ENCODE measurements at regions not wholly inside any gene's neighbourhood (a gene's known extent, or its start where the extent isn't known, plus 50 kb on each side); places are given as distances from the start of the nearest gene placed in this dataset.
"Not testable (repeated sequence)": the region's sequence is repeated elsewhere in the genome, so short reads cannot be mapped to it uniquely, and the experiment has no call there.

DNA sequence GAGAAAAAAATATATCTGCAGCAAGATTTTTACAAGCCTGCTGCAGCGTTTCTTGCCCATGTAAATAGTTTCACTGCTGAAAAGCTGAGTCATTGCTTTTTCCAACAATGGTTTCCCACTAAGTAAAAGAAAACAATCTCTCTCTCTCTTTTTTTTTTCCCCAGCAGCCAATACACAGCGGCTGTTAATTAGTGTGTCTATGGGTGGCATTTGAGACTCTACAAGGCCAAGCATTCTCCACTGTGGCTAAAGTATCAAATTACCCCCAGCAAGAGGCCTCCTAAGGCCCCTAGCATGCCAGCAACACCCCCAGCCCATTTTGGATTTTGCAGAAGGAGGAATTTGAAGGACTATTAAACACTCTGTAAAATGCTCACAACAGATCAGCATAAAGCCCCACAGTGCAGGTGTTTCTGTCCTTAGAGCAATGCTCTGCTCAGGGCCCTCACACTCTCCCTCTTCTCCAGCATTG lies 837.4 kb downstream of the TRIML1 start:
- peaks cover 43% of the 10 kb centered on the region for H3K4me1 Mint-ChIP-seq (ENCODE audit: unreplicated experiment)
- no peak for TF ChIP-seq CTCF (IDR thresholded peaks at IDR 0.05)
- H3K4me3 Mint-ChIP-seq (ENCODE audit: unreplicated experiment): peak overlapping the region; percentile 60
- H3K27me3 Mint-ChIP-seq (ENCODE audit: unreplicated experiment): no peaks in the 10 kb centered on the region
- H3K27ac Mint-ChIP-seq (ENCODE audit: unreplicated experiment): peak overlapping the region; percentile 95
- no peak for DNase-seq (ENCODE audit: extremely low spot score, unreplicated experiment)
- no peaks in the 10 kb centered on the region for H3K36me3 Mint-ChIP-seq (ENCODE audit: unreplicated experiment)
- H3K9me3 Mint-ChIP-seq (ENCODE audit: unreplicated experiment): peaks cover 4% of the 10 kb centered on the region

DNA sequence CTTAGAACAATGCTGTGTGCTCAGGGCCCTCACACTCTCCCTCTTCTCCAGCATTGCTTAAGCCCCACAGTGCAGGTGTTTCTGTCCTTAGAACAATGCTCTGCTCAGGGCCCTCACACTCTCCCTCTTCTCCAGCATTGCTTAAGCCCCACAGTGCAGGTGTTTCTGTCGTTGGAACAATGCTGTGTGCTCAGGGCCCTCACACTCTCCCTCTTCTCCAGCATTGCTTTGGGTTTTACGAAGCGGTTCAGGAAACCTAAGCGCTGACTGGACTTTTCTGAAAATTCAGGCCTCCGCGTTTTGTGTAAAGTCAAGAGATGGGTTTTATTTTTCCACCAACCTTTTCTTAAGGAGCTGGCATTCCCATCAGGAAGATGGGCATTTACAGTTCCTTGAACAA lies 838.0 kb downstream of the TRIML1 start:
- not testable (repeated sequence) for H3K27ac Mint-ChIP-seq (ENCODE audit: unreplicated experiment); H3K4me3 Mint-ChIP-seq (ENCODE audit: unreplicated experiment); H3K9me3 Mint-ChIP-seq (ENCODE audit: unreplicated experiment); H3K36me3 Mint-ChIP-seq (ENCODE audit: unreplicated experiment); H3K27me3 Mint-ChIP-seq (ENCODE audit: unreplicated experiment); DNase-seq (ENCODE audit: extremely low spot score, unreplicated experiment)
- peaks cover 43% of the 10 kb centered on the region for H3K4me1 Mint-ChIP-seq (ENCODE audit: unreplicated experiment)

DNA sequence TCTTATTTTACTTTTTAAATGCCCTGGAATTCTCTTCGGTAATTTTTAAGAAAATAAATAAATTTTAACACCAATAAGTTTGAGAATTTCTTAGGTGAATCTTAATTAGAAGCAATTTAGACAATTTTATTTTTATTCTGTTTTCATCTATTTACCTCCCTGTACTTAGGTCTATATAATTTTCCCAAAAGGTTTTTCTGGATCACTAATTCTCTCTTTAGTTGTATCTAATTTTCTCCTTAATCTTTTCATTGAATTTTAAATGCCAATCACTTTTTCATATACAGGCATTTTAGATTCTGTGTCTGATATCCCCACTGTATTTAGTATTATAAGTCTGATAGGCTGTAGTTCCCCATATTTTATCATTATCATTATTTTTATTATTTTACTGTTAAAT lies 845.3 kb downstream of the TRIML1 start:
- Mint-ChIP-seq H3K27ac (ENCODE audit: unreplicated experiment) (no peak overlapping the region), H3K36me3 (ENCODE audit: unreplicated experiment) (no peaks in the 10 kb centered on the region), H3K27me3 (ENCODE audit: unreplicated experiment) (no peaks in the 10 kb centered on the region), H3K9me3 (ENCODE audit: unreplicated experiment) (no peaks in the 10 kb centered on the region), H3K4me1 (ENCODE audit: unreplicated experiment) (peaks cover 24% of the 10 kb centered on the region), H3K4me3 (ENCODE audit: unreplicated experiment) (no peak overlapping the region)
- DNase-seq (ENCODE audit: extremely low spot score, unreplicated experiment): no peak
- no peak for TF ChIP-seq CTCF (IDR thresholded peaks at IDR 0.05)

GRCh38 chr4:188986271-188986689 lies 847.0 kb downstream of the TRIML1 start:
- H3K36me3 Mint-ChIP-seq (ENCODE audit: unreplicated experiment): no peaks in the 10 kb centered on the region
- no peaks in the 10 kb centered on the region for H3K9me3 Mint-ChIP-seq (ENCODE audit: unreplicated experiment)
- H3K4me1 Mint-ChIP-seq (ENCODE audit: unreplicated experiment): peaks cover 16% of the 10 kb centered on the region
- peak overlapping the region; percentile 48 for H3K27ac Mint-ChIP-seq (ENCODE audit: unreplicated experiment)
- no peak overlapping the region for H3K4me3 Mint-ChIP-seq (ENCODE audit: unreplicated experiment)
- H3K27me3 Mint-ChIP-seq (ENCODE audit: unreplicated experiment): no peaks in the 10 kb centered on the region
- TF ChIP-seq CTCF (IDR thresholded peaks at IDR 0.05): no peak
- no peak for DNase-seq (ENCODE audit: extremely low spot score, unreplicated experiment)

GRCh38 chr4:188987011-188987410 lies 847.8 kb downstream of the TRIML1 start:
- Mint-ChIP-seq H3K27ac (ENCODE audit: unreplicated experiment) (peak overlapping the region; percentile 48), H3K4me3 (ENCODE audit: unreplicated experiment) (no peak overlapping the region), H3K4me1 (ENCODE audit: unreplicated experiment) (peaks cover 16% of the 10 kb centered on the region), H3K27me3 (ENCODE audit: unreplicated experiment) (no peaks in the 10 kb centered on the region), H3K36me3 (ENCODE audit: unreplicated experiment) (no peaks in the 10 kb centered on the region), H3K9me3 (ENCODE audit: unreplicated experiment) (no peaks in the 10 kb centered on the region)
- TF ChIP-seq CTCF (IDR thresholded peaks at IDR 0.05): no peak
- DNase-seq (ENCODE audit: extremely low spot score, unreplicated experiment): no peak

DNA sequence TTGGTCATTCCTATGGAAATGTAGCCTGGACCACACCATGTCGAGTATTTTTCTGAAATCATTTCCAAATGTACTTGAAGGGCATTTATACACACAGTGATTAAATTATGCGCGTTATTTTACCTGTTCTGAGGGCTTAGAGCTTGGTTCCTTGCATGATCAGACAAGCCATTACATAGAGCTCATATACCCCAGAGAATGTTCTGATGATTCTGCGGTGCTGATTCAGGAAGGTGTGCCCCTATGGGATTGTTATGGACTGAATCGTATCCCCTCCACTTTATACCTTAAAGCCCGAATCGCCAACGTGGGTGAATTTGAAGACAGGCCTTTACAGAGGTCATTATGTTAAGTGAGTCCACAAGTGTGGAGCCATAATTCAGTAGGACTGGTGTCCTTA lies 848.9 kb downstream of the TRIML1 start:
- Mint-ChIP-seq H3K27me3 (ENCODE audit: unreplicated experiment) (no peaks in the 10 kb centered on the region), H3K4me1 (ENCODE audit: unreplicated experiment) (peaks cover 21% of the 10 kb centered on the region), H3K27ac (ENCODE audit: unreplicated experiment) (no peak overlapping the region), H3K36me3 (ENCODE audit: unreplicated experiment) (no peaks in the 10 kb centered on the region), H3K4me3 (ENCODE audit: unreplicated experiment) (no peak overlapping the region), H3K9me3 (ENCODE audit: unreplicated experiment) (no peaks in the 10 kb centered on the region)
- DNase-seq (ENCODE audit: extremely low spot score, unreplicated experiment): no peak
- TF ChIP-seq CTCF (IDR thresholded peaks at IDR 0.05): no peak

All from osteocyte (in vitro differentiated cells).